Stomach (tissue), 8 donors: ENCODE measurements at regions not wholly inside any gene's neighbourhood (a gene's known extent, or its start where the extent isn't known, plus 50 kb on each side); places are given as distances from the start of the nearest gene placed in this dataset.

Source experiments
- DNase-seq, 2 donors: peaks; one replicate each; pipeline versions ENCODE4 v3.0.0 to v3.0.0-alpha.2; 2013 to 2019
- H3K27ac ChIP-seq, 5 donors: fragments of 200-600 bp in 4 of 5; sonication (generic) in 4 of 5; one replicate each; pipeline ENCODE4 v1.5.1; 2013 to 2019; ENCODE audit warnings: mild to moderate bottlenecking in 1 of 5, moderate library complexity in 1 of 5
- H3K27me3 ChIP-seq, 3 donors: fragments of 200-600 bp; sonication (generic); one replicate each; pipeline ENCODE4 v1.5.1; 2017 to 2019; ENCODE audit warnings: mixed run types in 1 of 3
- H3K36me3 ChIP-seq, 4 donors: fragments of 200-600 bp; sonication (generic); 1 replicate in 3 of 4; 2 replicates in 1 of 4; pipeline ENCODE4 v1.5.1; 2016 to 2019
- H3K4me1 ChIP-seq, 4 donors: fragments of 200-600 bp; sonication (generic); one replicate each; pipeline ENCODE4 v1.5.1; 2016 to 2019
- H3K4me3 ChIP-seq, 4 donors: fragments of 200-600 bp; sonication (generic) in 3 of 4; one replicate each; pipeline ENCODE4 v1.5.1; 2016 to 2019; ENCODE audit warnings: mild to moderate bottlenecking in 1 of 4
- H3K9me3 ChIP-seq, 4 donors: fragments of 200-600 bp; sonication (generic); one replicate each; pipeline ENCODE4 v1.5.1; 2016 to 2019
- CTCF ChIP-seq, 7 experiments: fragments of 450-650 bp in 4 of 7; fragments of 200-600 bp in 3 of 7; sonication (generic) in 3 of 7; IDR thresholded peaks; one replicate each; pipeline ENCODE4 v1.5.1; 2016 to 2019; ENCODE audit warnings: antibody characterized with exemption in 7 of 7, control low read depth in 2 of 7, mild to moderate bottlenecking in 1 of 7
- EP300 ChIP-seq: sonication (generic); formaldehyde crosslinking; IDR thresholded peaks from one replicate; pipeline ENCODE4 v1.6.1; 2017; ENCODE audit warnings: antibody characterized with exemption
- POLR2A ChIP-seq, 4 donors: fragments of 450-650 bp; IDR thresholded peaks; one replicate each; pipeline ENCODE4 v1.6.1; 2016; ENCODE audit warnings: antibody characterized with exemption in 4 of 4, control low read depth in 2 of 4, mild to moderate bottlenecking in 1 of 4, moderate library complexity in 1 of 4
- POLR2AphosphoS5 ChIP-seq, 3 donors: sonication (generic); formaldehyde crosslinking; IDR thresholded peaks; one replicate each; pipeline ENCODE4 v1.6.1; 2016; ENCODE audit warnings: antibody characterized with exemption in 3 of 3
- WGBS, 5 donors: extraction: QIAGEN DNeasy Blood & Tissue Kit in 3 of 5; methylation state at CpG; one replicate each; pipeline versions ENCODE4 v1.1.5 to v1.1.7; 2013 to 2018; 5-methylcytosine and 5-hydroxymethylcytosine counted together
- intact Hi-C: fragments of 100-400 bp; cut with DNase I; formaldehyde crosslinking; loops from one replicate; pipeline ENCODE4 v1.15.1; 2023; ENCODE audit warnings: low total_unique reads
- donor health status: healthy with polysubstance abuse.
- donor health status: Bipolar disorder and iron deficiency.
- donor health status: healthy.

GRCh38 chr9:106111039-106111730 lies 416.8 kb downstream of the TMEM38B start:
- WGBS, 5 donors: 20 to 31% (median 23%) methylated on average over 6 of the region's 6 CpGs
- DNase-seq: no peak
- Histone ChIP-seq H3K4me3 (no peak overlapping the region), H3K4me1 (no peaks in the 10 kb centered on the region), H3K36me3 (no peaks in the 10 kb centered on the region), H3K9me3 (peaks cover 0 to 6% (median 0%) of the 10 kb centered on the region in 4 donors), H3K27ac (no peak overlapping the region), H3K27me3 (no peaks in the 10 kb centered on the region)
- intact Hi-C loops: no loop called here
- TF ChIP-seq EP300 (no peak), POLR2A (IDR thresholded peaks at IDR 0.05) (no peak), POLR2AphosphoS5 (IDR thresholded peaks at IDR 0.05) (no peak), CTCF (IDR thresholded peaks at IDR 0.05) (no peak)

GRCh38 chr9:106112935-106113334 lies 418.6 kb downstream of the TMEM38B start:
- Histone ChIP-seq H3K4me3 (no peak overlapping the region), H3K4me1 (no peaks in the 10 kb centered on the region), H3K9me3 (peaks cover 0 to 3% (median 0%) of the 10 kb centered on the region in 4 donors), H3K27ac (no peak overlapping the region), H3K27me3 (no peaks in the 10 kb centered on the region), H3K36me3 (no peaks in the 10 kb centered on the region)
- TF ChIP-seq CTCF (IDR thresholded peaks at IDR 0.05) (no peak), POLR2A (IDR thresholded peaks at IDR 0.05) (no peak), POLR2AphosphoS5 (IDR thresholded peaks at IDR 0.05) (no peak), EP300 (no peak)
- intact Hi-C loops: no loop called here
- 80 to 89% (median 87%) methylated on average over 5 of the region's 5 CpGs for WGBS, 5 donors
- DNase-seq: no peak

GRCh38 chr9:106119176-106119575 lies 424.8 kb downstream of the TMEM38B start:
- H3K27me3 ChIP-seq: no peaks in the 10 kb centered on the region
- no peaks in the 10 kb centered on the region for H3K4me1 ChIP-seq
- no peak overlapping the region for H3K4me3 ChIP-seq
- H3K27ac ChIP-seq: no peak overlapping the region
- peak in 1 of 2 donors; percentile 7 for DNase-seq
- TF ChIP-seq EP300 (no peak), POLR2AphosphoS5 (IDR thresholded peaks at IDR 0.05) (no peak), CTCF (IDR thresholded peaks at IDR 0.05) (no peak), POLR2A (IDR thresholded peaks at IDR 0.05) (no peak)
- 69 to 84% (median 78%) methylated on average over 3 of the region's 3 CpGs for WGBS, 5 donors
- no peaks in the 10 kb centered on the region for H3K36me3 ChIP-seq
- H3K9me3 ChIP-seq: no peaks in the 10 kb centered on the region
- intact Hi-C loops: no loop called here

GRCh38 chr9:106120071-106120470 lies 425.7 kb downstream of the TMEM38B start:
- 91 to 96% (median 92%) methylated on average over 10 of the region's 10 CpGs for WGBS, 5 donors
- Histone ChIP-seq H3K27ac (no peak overlapping the region), H3K36me3 (no peaks in the 10 kb centered on the region), H3K9me3 (no peaks in the 10 kb centered on the region), H3K4me3 (no peak overlapping the region), H3K27me3 (no peaks in the 10 kb centered on the region), H3K4me1 (no peaks in the 10 kb centered on the region)
- TF ChIP-seq CTCF (IDR thresholded peaks at IDR 0.05) (no peak), POLR2A (IDR thresholded peaks at IDR 0.05) (no peak), EP300 (no peak), POLR2AphosphoS5 (IDR thresholded peaks at IDR 0.05) (no peak)
- no peak for DNase-seq
- intact Hi-C loops: no loop called here
